GM12878 (cell line): ENCODE measurements at regions not wholly inside any gene's neighbourhood (a gene's known extent, or its start where the extent isn't known, plus 50 kb on each side); places are given as distances from the start of the nearest gene placed in this dataset.

Experiments used
- ATAC-seq: fragments of 200-7000 bp; cut with Tn5 transposase; 3 replicates; pipeline ENCODE4 v1.9.1; 2020; ENCODE audit warnings: mild to moderate bottlenecking, moderate library complexity
- BruUV-seq: library from RNA; stranded (reverse); fragments of 400-500 nt; replicated peaks from 2 replicates; lab custom pipeline; 2021; lab: Mats Ljungman, UMichigan
- CTCF ChIA-PET: fragments of 300-600 bp; sonication (Branson Sonifier 250); formaldehyde crosslinking; extraction: SDS; loops from one replicate; lab custom pipeline; 2021; ENCODE audit warnings: inconsistent platforms; lab: Yijun Ruan, JAX
- POLR2A ChIA-PET: fragments of 350-600 bp; formaldehyde crosslinking; extraction: SDS; loops from one replicate; lab custom pipeline; 2021; ENCODE audit warnings: inconsistent platforms; lab: Charles Lee
- RAD21 ChIA-PET: fragments of 300-600 bp; sonication (Branson Sonifier 250); formaldehyde crosslinking; loops from one replicate; lab custom pipeline; 2023; ENCODE audit warnings: antibody characterized with exemption; ENCODE audit not compliant: unreplicated experiment; lab: Charles Lee
- SMC1A ChIA-PET: fragments of 300-600 bp; sonication (Branson Sonifier 250); formaldehyde crosslinking; loops from one replicate; lab custom pipeline; 2023; ENCODE audit not compliant: unreplicated experiment, uncharacterized antibody; lab: Charles Lee
- DNase-seq: peaks from one replicate; pipeline ENCODE4 v3.0.0-alpha.2; 2011; ENCODE audit warnings: low read depth, low spot score
- FAIRE-seq: peaks from 3 replicates; lab custom pipeline; 2011; peaks lifted over from hg19 to GRCh38; lab: Jason Lieb, UNC
- H2AFZ ChIP-seq: 2 replicates; pipeline ENCODE4 v1.6.0; 2011; ENCODE audit warnings: low read depth, low read length, control low read depth; ENCODE audit not compliant: control insufficient read depth
- H3K27ac ChIP-seq: 2 replicates; pipeline ENCODE4 v1.5.1; 2011; ENCODE audit warnings: control low read depth; ENCODE audit not compliant: control insufficient read depth, insufficient read depth
- H3K27me3 ChIP-seq, 2 experiments: replicated peaks in 1 of 2; 2 replicates each; pipeline versions ENCODE4 v1.6.0 to v1.6.1; 2011; ENCODE audit warnings: low read length in 1 of 2; ENCODE audit not compliant: control insufficient read depth in 2 of 2, insufficient read depth in 2 of 2
- H3K36me3 ChIP-seq, 2 experiments: 2 replicates each; pipeline ENCODE4 v1.5.1; 2011; ENCODE audit warnings: low read length in 1 of 2; ENCODE audit not compliant: control insufficient read depth in 2 of 2, insufficient read depth in 2 of 2
- H3K4me1 ChIP-seq: 2 replicates; pipeline ENCODE4 v1.6.1; 2011; ENCODE audit warnings: mild to moderate bottlenecking, low read length, moderate library complexity, mixed read lengths; ENCODE audit not compliant: control insufficient read depth, insufficient read depth
- H3K4me2 ChIP-seq: 2 replicates; pipeline ENCODE4 v1.6.0; 2011; ENCODE audit warnings: control low read depth; ENCODE audit not compliant: control insufficient read depth, insufficient read depth
- H3K4me3 ChIP-seq: fragments of 200-600 bp; sonication (generic); 2 replicates; pipeline ENCODE4 v1.5.1; 2016
- H3K79me2 ChIP-seq: 2 replicates; pipeline ENCODE4 v1.6.0; 2011; ENCODE audit warnings: low read length; ENCODE audit not compliant: control insufficient read depth, insufficient read depth
- H3K9ac ChIP-seq: 2 replicates; pipeline ENCODE4 v1.8.0; 2011; ENCODE audit warnings: low read length, control low read depth, mixed read lengths; ENCODE audit not compliant: control insufficient read depth, insufficient read depth
- H3K9me3 ChIP-seq: replicated peaks from 3 replicates; pipeline ENCODE4 v1.5.1; 2011; ENCODE audit warnings: mild to moderate bottlenecking, low read length; ENCODE audit not compliant: control insufficient read depth, insufficient read depth
- H4K20me1 ChIP-seq: 2 replicates; pipeline ENCODE4 v1.6.0; 2011; ENCODE audit not compliant: control insufficient read depth, insufficient read depth
- BRCA1 ChIP-seq: IDR thresholded peaks from 2 replicates; pipeline ENCODE4 v1.6.1; 2011; ENCODE audit warnings: low read depth, low read length, improper control_type of control experiment
- CTCF ChIP-seq, 3 experiments: IDR thresholded peaks in 2 of 3; conservative IDR thresholded peaks in 1 of 3; 2 replicates each; pipeline ENCODE4 v1.5.1; 2011; ENCODE audit warnings: low read depth in 3 of 3, low read length in 3 of 3, mild to moderate bottlenecking in 3 of 3, control low read depth in 2 of 3, moderate library complexity in 2 of 3, inconsistent platforms in 1 of 3, mixed read lengths in 1 of 3; ENCODE audit not compliant: control insufficient read depth in 2 of 3, insufficient read depth in 1 of 3; ENCODE audit errors: extremely low read depth in 1 of 3
- FOS ChIP-seq: IDR thresholded peaks from 3 replicates; pipeline ENCODE4 v1.6.1; 2011; ENCODE audit warnings: borderline replicate concordance; ENCODE audit not compliant: insufficient read length; ENCODE audit errors: extremely low read depth
- MYB ChIP-seq: fragments of 150-350 bp; IDR thresholded peaks from 2 replicates; pipeline ENCODE4 v1.6.1; 2014; ENCODE audit warnings: mild to moderate bottlenecking, low read depth, low read length, borderline replicate concordance
- NBN ChIP-seq: fragments of 450-650 bp; IDR thresholded peaks from 2 replicates; pipeline ENCODE4 v1.6.1; 2016
- NFYA ChIP-seq: IDR thresholded peaks from 2 replicates; pipeline ENCODE4 v1.6.1; 2011; ENCODE audit warnings: low read depth, mild to moderate bottlenecking, low read length, improper control_type of control experiment, borderline replicate concordance
- NRF1 ChIP-seq: conservative IDR thresholded peaks from 2 replicates; pipeline ENCODE4 v1.6.1; 2011; ENCODE audit warnings: mild to moderate bottlenecking, low read depth, low read length, improper control_type of control experiment
- PML ChIP-seq: IDR thresholded peaks from 2 replicates; pipeline ENCODE4 v1.6.1; 2012; ENCODE audit warnings: low read length, inconsistent platforms
- RCOR1 ChIP-seq: conservative IDR thresholded peaks from 2 replicates; pipeline ENCODE4 v1.6.1; 2012; ENCODE audit warnings: low read depth, low read length, improper control_type of control experiment
- TAF1 ChIP-seq: IDR thresholded peaks from 2 replicates; pipeline ENCODE4 v1.6.1; 2011; ENCODE audit warnings: mild to moderate bottlenecking, low read depth, low read length, borderline replicate concordance
- TARDBP ChIP-seq: IDR thresholded peaks from 2 replicates; pipeline ENCODE4 v1.6.1; 2016; ENCODE audit warnings: borderline replicate concordance
- YY1 ChIP-seq: IDR thresholded peaks from 2 replicates; pipeline ENCODE4 v1.6.1; 2011; ENCODE audit warnings: low read depth, mild to moderate bottlenecking, low read length
- ZNF687 ChIP-seq: fragments of 450-650 bp; IDR thresholded peaks from 2 replicates; pipeline ENCODE4 v1.6.1; 2017; ENCODE audit warnings: mild to moderate bottlenecking, moderate library complexity
- ZZZ3 ChIP-seq: IDR thresholded peaks from 2 replicates; pipeline ENCODE4 v1.6.1; 2011; ENCODE audit warnings: low read depth; ENCODE audit not compliant: control insufficient read depth, insufficient read length
- WGBS: methylation state at CpG from one replicate; pipeline ENCODE4 v1.1.6; 2016; ENCODE audit warnings: low lambda C conversion rate; ENCODE audit not compliant: insufficient replicate concordance, insufficient coverage; ENCODE audit errors: missing lambda C conversion rate; 5-methylcytosine and 5-hydroxymethylcytosine counted together
- in situ Hi-C: fragments of 300-500 bp; cut with MboI; formaldehyde crosslinking; loops from 9 replicates; pipeline ENCODE4 v1.14.3; 2018; ENCODE audit warnings: mixed read lengths
- intact Hi-C: fragments of 100-400 bp; cut with micrococcal nuclease; formaldehyde crosslinking; loops from one replicate; pipeline ENCODE4 v1.14.2; 2022; ENCODE audit not compliant: unreplicated experiment

GRCh38 chr21:35571910-35572309 is 488.4 kb downstream of the SETD4 start:
- 37% methylated on average over 7 of the region's 7 CpGs for WGBS
- Histone ChIP-seq H3K79me2 (no peaks in the 10 kb centered on the region), H3K27ac (no peak overlapping the region), H2AFZ (no peak overlapping the region), H3K4me3 (no peak overlapping the region), H3K27me3 (no peaks in the 10 kb centered on the region), H4K20me1 (no peaks in the 10 kb centered on the region), H3K36me3 (no peaks in the 10 kb centered on the region), H3K4me1 (no peaks in the 10 kb centered on the region)
- ATAC-seq: no peak
- ChIA-PET POLR2A (no interaction called here), SMC1A (no interaction called here), RAD21 (no interaction called here), CTCF (interaction anchor here (0.5 to 0.6 kb wide), 2 partner anchors 159 to 784 kb away, joined by 3 read pairs; no protein-coding TSS in a partner anchor)
- DNase-seq: no peak
- intact Hi-C loops: no loop called here
- no TSS peak for BruUV-seq
- TF ChIP-seq PML (no peak), MYB (no peak), ZZZ3 (no peak), BRCA1 (no peak), TARDBP (no peak), TAF1 (no peak), YY1 (no peak)
- TF ChIP-seq, all 136 proteins: peak for 0
- Histone ChIP-seq H3K9ac (no peak overlapping the region), H3K4me2 (no peak overlapping the region), H3K9me3 (no peaks in the 10 kb centered on the region)
- in situ Hi-C loops: no loop called here
- no peak for FAIRE-seq

GRCh38 chr21:35568643-35569042 is 491.7 kb downstream of the SETD4 start:
- 42% methylated on average over 5 of the region's 5 CpGs for WGBS
- Histone ChIP-seq H3K4me1 (no peaks in the 10 kb centered on the region), H2AFZ (no peak overlapping the region), H3K27ac (no peak overlapping the region), H4K20me1 (no peaks in the 10 kb centered on the region), H3K4me3 (no peak overlapping the region), H3K79me2 (no peaks in the 10 kb centered on the region), H3K4me2 (no peak overlapping the region), H3K27me3 (peaks cover 2 to 4% of the 10 kb centered on the region in 2 experiments; a peak in 2 of 4 replicates), H3K9me3 (no peaks in the 10 kb centered on the region), H3K36me3 (no peaks in the 10 kb centered on the region), H3K9ac (no peak overlapping the region)
- POLR2A ChIA-PET: no interaction called here
- RAD21 ChIA-PET: no interaction called here
- intact Hi-C loops (no loop called here), in situ Hi-C loops (no loop called here)
- no TSS peak for BruUV-seq
- CTCF ChIA-PET: no interaction called here
- no peak for ATAC-seq
- no peak for FAIRE-seq
- DNase-seq: no peak
- SMC1A ChIA-PET: no interaction called here
- TF ChIP-seq NBN (no peak), FOS (no peak), NRF1 (no peak), ZNF687 (no peak), RCOR1 (no peak), CTCF (IDR thresholded peaks at IDR 0.05 in 2 of 3, conservative IDR thresholded peaks at IDR 0.05 in 1 of 3; ENCODE audit: control insufficient read depth in 2 of 3, extremely low read depth in 1 of 3, insufficient read depth in 1 of 3, low read depth in 3 of 3, low read length in 3 of 3) (no peak), NFYA (no peak), TAF1 (no peak)
